Peyer's patch (tissue), 4 donors: ENCODE measurements at regions not wholly inside any gene's neighbourhood (a gene's known extent, or its start where the extent isn't known, plus 50 kb on each side); places are given as distances from the start of the nearest gene placed in this dataset.

Source experiments
- POLR2A ChIP-seq, 2 donors: fragments of 450-650 bp; IDR thresholded peaks; one replicate each; pipeline ENCODE4 v1.5.1; 2017; ENCODE audit warnings: antibody characterized with exemption in 2 of 2, mild to moderate bottlenecking in 2 of 2, moderate library complexity in 2 of 2
- TF ChIP-seq, protein P1 (sequence below), 6 experiments: fragments of 450-650 bp in 4 of 6; fragments of 200-600 bp in 2 of 6; sonication (generic) in 1 of 6; IDR thresholded peaks; one replicate each; pipeline ENCODE4 v1.5.1; 2017 to 2019; ENCODE audit warnings: antibody characterized with exemption in 6 of 6, mild to moderate bottlenecking in 3 of 6, moderate library complexity in 1 of 6

DNA sequence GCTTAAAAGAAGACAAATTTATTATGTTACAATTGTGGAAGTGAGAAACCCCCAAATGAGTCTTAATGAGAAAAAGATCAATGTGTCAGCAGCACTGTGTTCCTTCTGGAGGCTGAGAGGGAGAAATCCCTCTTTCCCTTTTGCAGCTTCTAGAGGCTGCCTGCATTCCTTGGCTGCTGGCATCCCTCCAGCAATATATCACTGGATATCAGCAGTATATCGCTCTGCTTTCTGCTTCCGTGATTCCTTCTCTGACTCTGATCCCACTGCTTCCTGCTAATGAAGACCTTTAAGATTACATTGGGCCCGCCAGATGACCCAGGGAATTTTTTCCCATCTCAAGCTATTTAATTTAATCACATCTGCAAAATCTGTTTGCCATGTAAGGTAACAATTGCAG, 1008.0 kb downstream of the RAPGEF2 start:
- TF ChIP-seq POLR2A (IDR thresholded peaks at IDR 0.05) = no peak
- TF ChIP-seq, protein P1, sequence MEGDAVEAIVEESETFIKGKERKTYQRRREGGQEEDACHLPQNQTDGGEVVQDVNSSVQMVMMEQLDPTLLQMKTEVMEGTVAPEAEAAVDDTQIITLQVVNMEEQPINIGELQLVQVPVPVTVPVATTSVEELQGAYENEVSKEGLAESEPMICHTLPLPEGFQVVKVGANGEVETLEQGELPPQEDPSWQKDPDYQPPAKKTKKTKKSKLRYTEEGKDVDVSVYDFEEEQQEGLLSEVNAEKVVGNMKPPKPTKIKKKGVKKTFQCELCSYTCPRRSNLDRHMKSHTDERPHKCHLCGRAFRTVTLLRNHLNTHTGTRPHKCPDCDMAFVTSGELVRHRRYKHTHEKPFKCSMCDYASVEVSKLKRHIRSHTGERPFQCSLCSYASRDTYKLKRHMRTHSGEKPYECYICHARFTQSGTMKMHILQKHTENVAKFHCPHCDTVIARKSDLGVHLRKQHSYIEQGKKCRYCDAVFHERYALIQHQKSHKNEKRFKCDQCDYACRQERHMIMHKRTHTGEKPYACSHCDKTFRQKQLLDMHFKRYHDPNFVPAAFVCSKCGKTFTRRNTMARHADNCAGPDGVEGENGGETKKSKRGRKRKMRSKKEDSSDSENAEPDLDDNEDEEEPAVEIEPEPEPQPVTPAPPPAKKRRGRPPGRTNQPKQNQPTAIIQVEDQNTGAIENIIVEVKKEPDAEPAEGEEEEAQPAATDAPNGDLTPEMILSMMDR (IDR thresholded peaks at IDR 0.05) = no peak
